ENCODE measurements at regions not wholly inside any gene's neighbourhood (a gene's known extent, or its start where the extent isn't known, plus 50 kb on each side); places are given as distances from the start of the nearest gene placed in this dataset.

DNA sequence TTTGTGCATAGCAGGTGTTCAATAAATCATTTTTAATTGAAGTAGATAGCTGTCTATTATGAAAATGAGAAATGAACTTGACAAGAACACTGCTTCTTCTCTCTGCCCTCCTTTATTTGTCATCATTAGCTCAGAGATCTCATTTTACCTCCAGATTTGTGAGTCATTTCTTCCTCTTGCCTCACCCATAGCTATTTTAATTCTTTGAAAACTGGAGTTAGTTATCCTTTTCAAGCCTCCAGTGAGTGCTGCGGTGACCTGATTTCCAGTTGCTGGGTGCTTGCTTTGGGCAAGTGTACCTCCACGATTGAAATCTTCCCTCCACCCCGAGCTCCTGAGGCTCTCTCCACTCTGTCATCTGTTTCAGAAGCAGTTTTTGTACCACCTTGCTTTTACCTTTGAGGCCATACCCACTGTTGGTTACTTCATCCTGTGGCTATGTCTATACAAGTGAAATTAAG is 114.6 kb downstream of the NFKBIZ start:
- CTCF ChIA-PET, result interaction anchor here (0.8 to 1.3 kb wide), 4 partner anchors 8 to 260 kb away, joined by 3 to 5 read pairs (median 4); no protein-coding TSS in a partner anchor
- TF ChIP-seq, protein P1, sequence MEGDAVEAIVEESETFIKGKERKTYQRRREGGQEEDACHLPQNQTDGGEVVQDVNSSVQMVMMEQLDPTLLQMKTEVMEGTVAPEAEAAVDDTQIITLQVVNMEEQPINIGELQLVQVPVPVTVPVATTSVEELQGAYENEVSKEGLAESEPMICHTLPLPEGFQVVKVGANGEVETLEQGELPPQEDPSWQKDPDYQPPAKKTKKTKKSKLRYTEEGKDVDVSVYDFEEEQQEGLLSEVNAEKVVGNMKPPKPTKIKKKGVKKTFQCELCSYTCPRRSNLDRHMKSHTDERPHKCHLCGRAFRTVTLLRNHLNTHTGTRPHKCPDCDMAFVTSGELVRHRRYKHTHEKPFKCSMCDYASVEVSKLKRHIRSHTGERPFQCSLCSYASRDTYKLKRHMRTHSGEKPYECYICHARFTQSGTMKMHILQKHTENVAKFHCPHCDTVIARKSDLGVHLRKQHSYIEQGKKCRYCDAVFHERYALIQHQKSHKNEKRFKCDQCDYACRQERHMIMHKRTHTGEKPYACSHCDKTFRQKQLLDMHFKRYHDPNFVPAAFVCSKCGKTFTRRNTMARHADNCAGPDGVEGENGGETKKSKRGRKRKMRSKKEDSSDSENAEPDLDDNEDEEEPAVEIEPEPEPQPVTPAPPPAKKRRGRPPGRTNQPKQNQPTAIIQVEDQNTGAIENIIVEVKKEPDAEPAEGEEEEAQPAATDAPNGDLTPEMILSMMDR (IDR thresholded peaks at IDR 0.05; ENCODE audit: insufficient read depth, low read length, missing control alignments), result no peak
- POLR2A ChIA-PET, result interaction anchor here (0.8 kb wide), 2 partner anchors 24 to 115 kb away, joined by 4 read pairs; partner anchors contain the start of gene NFKBIZ
- no peak overlapping the region for H3K4me3 ChIP-seq (ENCODE audit: low read depth, low read length)
- DNase-seq (ENCODE audit: low read depth, low spot score), result no peak

DNA sequence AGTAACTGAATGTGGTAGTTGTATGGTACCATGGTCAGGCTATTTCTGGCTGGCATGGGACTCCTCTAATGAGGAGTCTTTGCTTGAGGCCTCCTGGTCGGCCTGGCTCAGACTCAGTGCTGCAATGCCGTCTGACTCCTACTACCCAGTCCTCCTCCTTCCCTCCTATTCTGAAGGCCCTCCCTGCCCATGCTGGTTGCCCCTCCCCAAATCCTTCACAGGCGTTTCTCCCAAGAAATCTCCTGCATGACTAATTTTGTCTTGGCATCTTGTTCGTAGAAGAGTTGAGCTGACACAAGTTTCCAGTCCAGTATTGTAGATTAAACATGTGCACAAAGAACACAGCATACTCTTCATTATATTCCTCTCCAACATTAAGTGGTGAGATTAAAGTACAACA is 115.5 kb downstream of the NFKBIZ start:
- no peak for DNase-seq (ENCODE audit: low read depth, low spot score)
- CTCF ChIA-PET, result interaction anchor here (1.0 to 1.6 kb wide), 4 partner anchors 14 to 159 kb away, joined by 3 to 4 read pairs (median 3); no protein-coding TSS in a partner anchor

DNA sequence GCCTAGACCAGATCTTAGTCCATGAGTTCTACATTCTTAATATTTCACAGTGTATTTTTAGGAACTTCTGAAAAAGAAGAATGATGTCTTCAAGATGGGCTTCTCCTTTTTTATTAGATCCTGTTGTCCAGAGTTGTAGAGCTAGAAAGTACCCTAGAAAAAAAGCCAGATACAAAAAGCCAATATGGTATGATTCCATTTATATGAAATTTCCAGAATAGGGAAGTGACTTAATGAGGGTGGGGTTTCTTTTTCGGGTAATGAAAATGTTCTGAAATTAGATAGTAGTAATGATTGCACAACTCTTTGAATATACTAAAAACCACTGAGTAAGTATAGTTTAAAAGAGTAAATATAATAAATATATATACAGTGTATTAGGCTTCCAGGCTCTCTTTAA is 116.9 kb downstream of the NFKBIZ start:
- TF ChIP-seq, protein P1 (IDR thresholded peaks at IDR 0.05; ENCODE audit: insufficient read depth, low read length, missing control alignments), result no peak
- no peak overlapping the region for H3K4me3 ChIP-seq (ENCODE audit: low read depth, low read length)
- ChIA-PET POLR2A (no interaction called here), CTCF (interaction anchor here (0.9 kb wide), 1 partner anchor 262 kb away, joined by 3 read pairs; no protein-coding TSS in a partner anchor)
- no peak for DNase-seq (ENCODE audit: low read depth, low spot score)

More for the DNA sequence above, 115.5 kb downstream of the NFKBIZ start:
- TF ChIP-seq, protein P1 (IDR thresholded peaks at IDR 0.05; ENCODE audit: insufficient read depth, low read length, missing control alignments), result no peak
- no peak overlapping the region for H3K4me3 ChIP-seq (ENCODE audit: low read depth, low read length)
- POLR2A ChIA-PET, result no interaction called here

DNA sequence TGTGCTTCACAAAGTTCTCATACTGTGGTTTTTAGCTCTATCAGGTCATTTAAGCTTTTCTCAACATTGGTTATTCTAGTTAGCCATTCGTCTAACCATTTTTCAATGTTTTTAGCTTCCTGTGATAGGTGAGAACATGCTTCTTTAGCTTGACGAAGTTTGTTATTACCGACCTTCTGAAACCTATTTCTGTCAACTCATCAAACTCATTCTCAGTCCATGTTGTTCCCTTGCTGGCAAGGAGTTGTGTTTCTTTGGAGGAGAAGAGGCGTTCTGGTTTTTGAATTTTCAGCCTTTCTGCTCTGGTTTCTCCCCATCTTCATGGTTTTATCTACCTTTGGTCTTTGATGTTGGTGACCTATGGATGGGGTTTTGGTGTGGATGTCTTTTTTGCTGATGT is 120.9 kb downstream of the NFKBIZ start:
- TF ChIP-seq, protein P1 (IDR thresholded peaks at IDR 0.05; ENCODE audit: insufficient read depth, low read length, missing control alignments), result no peak
- CTCF ChIA-PET, result no interaction called here
- DNase-seq (ENCODE audit: low read depth, low spot score), result no peak
- POLR2A ChIA-PET, result no interaction called here
- H3K4me3 ChIP-seq (ENCODE audit: low read depth, low read length), result no peak overlapping the region

DNA sequence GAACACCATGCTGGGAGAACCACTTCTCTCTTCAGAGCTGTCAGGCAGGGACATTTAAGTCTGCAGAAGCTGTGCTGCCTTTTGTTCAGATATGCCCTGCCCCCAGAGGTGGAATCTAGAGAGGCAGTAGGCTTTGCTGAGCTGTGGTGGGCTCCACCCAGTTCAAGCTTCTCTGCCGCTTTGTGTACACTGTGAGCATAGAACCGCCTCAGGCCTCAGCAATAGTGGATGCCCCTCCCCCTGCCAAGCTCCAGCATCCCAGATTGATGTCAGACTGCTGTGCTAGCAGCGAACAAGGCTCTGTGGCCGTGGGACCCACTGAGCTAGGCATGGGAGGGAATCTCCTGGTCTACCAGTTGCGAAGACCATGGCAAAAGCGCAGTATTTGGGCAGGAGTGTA is 121.6 kb downstream of the NFKBIZ start:
- TF ChIP-seq, protein P1 (IDR thresholded peaks at IDR 0.05; ENCODE audit: insufficient read depth, low read length, missing control alignments), result no peak
- no peak for DNase-seq (ENCODE audit: low read depth, low spot score)
- H3K4me3 ChIP-seq (ENCODE audit: low read depth, low read length), result no peak overlapping the region
- ChIA-PET CTCF (interaction anchor here (0.7 to 1.8 kb wide), 2 partner anchors 12 to 254 kb away, joined by 3 to 5 read pairs; no protein-coding TSS in a partner anchor), POLR2A (no interaction called here)

DNA sequence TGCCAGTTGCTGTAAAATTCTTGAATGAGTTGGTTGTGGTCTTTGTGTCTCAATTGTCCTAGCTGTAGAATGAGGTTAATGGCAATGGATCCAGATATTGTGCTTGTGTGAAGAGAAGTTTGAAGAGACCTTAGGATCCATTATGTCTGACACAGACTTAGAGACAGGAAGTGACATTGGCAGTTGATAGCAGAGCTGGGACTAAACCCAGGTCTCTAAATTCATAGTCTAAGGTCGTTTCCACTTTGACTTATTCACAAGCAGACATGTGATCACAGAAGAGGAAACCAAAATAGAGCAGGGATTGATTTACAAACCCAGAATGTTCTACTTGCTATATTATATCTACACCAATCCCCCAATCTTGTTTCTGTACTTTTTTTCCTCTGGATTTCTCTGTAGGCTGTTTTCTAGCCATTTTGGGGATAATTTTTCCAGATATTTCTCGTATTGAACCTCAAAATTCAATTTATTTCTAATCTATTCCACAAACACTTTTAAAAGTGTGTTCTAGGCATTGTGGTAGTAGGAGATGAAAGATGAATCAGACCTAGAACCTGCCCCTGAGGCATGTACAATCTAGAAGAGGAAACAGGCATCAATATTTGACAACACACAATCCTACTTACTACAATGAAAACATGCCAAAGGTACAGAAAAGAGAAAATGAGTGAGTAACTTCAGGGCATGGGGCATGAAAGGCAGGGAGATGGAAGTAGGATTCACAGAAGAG is 123.3 kb downstream of the NFKBIZ start:
- no peak overlapping the region for H3K4me3 ChIP-seq (ENCODE audit: low read depth, low read length)
- TF ChIP-seq, protein P1 (IDR thresholded peaks at IDR 0.05; ENCODE audit: insufficient read depth, low read length, missing control alignments), result no peak
- POLR2A ChIA-PET, result no interaction called here
- CTCF ChIA-PET, result interaction anchor here (1.0 to 1.8 kb wide), 2 partner anchors 9 to 253 kb away, joined by 3 to 5 read pairs; no protein-coding TSS in a partner anchor
- DNase-seq (ENCODE audit: low read depth, low spot score), result no peak

Measured in AG04449 (cell line).